Forelimb muscle (tissue), 1 donor: ENCODE measurements at regions not wholly inside any gene's neighbourhood (a gene's known extent, or its start where the extent isn't known, plus 50 kb on each side); places are given as distances from the start of the nearest gene placed in this dataset.

ENCODE experiments used
- DNase-seq: peaks from one replicate; pipeline ENCODE4 v3.0.0-alpha.2; 2013; ENCODE audit warnings: low read depth

GRCh38 chr18:71523483-71524435 is 1020.4 kb downstream of the CBLN2 start:
- DNase-seq, result no peak

DNA sequence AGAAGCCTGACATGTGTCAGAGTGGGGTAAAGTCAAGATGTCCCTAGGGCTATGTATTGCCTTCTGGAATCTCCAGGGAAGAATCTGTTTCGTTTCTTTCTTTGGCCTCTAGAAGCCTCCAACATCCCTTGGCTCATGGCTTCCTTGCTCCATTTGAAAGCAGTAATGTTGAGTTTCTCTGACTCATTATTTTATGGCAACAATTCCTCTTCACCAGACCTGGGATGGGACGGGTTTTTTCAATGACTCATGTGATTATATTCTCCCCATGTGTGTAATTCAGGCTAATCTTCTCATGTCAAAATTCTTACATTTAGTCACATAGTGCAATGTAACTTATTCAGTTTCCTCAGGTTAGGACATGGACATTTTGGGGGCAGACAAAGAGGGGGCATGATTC is 1038.6 kb downstream of the CBLN2 start:
- DNase-seq, result no peak

- no peak for DNase-seq
Measured at GRCh38 chr18:71503222-71503621, 1040.9 kb downstream of the CBLN2 start.

GRCh38 chr18:71485611-71486010 is 1058.5 kb downstream of the CBLN2 start:
- DNase-seq, result no peak

GRCh38 chr18:71471963-71472725 is 1072.0 kb downstream of the CBLN2 start:
- no peak for DNase-seq

GRCh38 chr18:71456206-71456605 is 1087.9 kb downstream of the CBLN2 start:
- no peak for DNase-seq

DNA sequence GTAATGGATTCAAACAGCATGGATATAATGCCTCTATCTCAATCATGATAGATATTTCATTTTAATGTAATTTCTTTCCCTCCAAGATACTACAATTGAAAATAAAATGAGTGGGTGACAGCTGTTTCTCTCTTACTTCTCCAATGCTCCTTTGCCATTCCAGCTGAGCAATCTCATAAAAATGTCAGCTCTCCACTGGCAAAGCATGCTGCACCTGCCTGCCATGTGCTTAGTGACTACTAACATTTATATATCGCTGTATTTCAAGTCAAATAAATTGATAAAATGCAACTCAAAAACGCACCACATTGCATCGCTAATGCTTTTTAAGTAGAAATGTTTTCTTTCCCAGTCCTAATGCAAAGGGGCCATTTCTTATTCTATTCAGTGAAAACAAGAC is 1093.9 kb downstream of the CBLN2 start:
- no peak for DNase-seq

DNA sequence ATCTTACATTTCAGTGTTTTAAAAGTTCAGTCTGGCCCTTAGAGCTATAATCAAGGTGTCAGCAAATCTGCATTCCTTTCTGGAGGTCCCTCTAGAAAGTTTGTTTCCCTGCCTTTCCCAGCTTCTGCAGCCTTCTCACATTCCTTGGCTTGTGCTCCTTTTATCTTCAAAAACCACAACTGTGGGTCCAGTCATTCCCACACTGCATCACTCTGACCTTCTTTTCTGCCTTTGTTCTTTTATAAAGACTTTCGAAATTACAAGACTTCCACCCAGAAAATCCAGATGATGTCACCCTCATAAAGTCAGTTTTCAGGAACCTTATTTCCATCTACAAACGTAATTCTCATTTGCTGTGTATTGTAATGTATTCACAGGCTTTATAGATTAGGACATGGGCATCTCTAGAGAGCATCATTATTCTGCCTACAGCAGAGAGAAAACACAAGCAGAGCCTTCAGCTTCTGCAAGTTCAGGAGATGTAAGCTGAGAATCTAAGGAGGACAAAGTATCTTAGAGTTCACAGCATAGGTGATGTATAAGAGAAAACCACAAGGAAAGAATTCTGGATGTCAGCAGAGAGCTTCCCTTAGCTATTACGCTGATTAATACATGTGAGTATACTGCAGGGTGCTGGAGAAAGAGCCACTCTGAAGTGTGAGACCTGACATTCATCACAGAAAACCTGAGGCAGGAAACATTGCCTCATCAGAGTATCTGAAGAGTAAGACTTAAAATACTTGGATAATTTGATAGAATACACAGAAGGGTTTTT is 1100.2 kb downstream of the CBLN2 start:
- no peak for DNase-seq

DNA sequence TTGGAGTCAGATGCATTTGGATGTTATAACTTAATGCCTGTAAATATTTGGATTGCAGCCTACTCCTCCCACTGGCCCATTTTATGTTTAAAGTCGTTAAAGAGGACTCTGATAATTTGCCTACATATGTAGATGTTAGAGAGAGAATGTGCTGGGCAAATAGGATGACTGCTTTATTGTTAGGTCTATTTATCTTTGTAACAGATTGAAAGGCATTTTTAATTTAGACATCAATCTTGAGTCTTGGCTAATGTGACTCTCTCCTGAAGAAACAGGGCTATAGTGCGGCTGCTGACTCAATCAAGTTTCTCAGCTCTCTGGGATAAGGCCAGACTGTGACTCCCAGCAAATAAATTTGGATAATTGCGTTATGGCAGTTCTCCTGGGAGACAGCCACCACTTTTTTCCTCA is 1101.4 kb downstream of the CBLN2 start:
- DNase-seq, result peak; percentile 20

- no peak for DNase-seq
Measured at GRCh38 chr18:71441156-71441555, 1103.0 kb downstream of the CBLN2 start.

DNA sequence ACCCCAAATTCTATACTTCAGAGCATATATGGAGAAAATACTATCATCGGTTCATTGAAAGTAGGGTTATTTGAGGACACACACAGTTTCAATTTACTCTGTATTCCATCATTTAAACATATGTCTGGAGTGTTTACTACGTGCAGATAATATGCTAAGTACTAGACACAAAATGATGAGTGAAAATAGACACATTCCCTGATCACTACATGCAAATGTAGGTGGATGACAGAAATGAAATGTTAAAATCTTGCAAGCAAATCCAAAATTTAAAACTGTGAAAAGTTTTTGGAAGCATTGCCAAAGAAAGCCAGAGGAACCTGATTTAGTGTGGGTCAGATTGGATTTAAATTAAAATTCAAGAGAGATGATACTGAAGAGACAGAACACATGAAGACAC is 1106.6 kb downstream of the CBLN2 start:
- no peak for DNase-seq

- DNase-seq, result no peak
Measured at GRCh38 chr18:71433373-71433772, 1110.8 kb downstream of the CBLN2 start.

DNA sequence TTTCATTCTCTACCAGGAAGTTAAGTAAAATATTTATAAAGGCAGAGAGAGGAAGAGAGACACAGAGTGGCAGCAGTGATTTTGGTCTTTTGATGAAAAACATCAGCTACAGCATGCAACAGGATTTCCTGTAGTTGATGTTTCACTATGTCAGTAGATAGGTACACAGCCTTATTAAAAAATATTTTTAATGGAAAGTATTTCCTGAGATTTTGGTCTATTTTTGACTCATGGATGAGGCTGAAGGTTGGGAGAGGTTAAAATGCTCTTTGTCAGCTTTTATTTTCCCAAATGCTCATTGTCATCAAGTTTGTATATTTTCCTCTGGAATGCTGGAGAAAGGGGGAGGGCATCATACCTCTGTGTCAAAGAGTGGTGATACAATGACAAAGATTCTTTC is 1112.5 kb downstream of the CBLN2 start:
- DNase-seq, result no peak

DNA sequence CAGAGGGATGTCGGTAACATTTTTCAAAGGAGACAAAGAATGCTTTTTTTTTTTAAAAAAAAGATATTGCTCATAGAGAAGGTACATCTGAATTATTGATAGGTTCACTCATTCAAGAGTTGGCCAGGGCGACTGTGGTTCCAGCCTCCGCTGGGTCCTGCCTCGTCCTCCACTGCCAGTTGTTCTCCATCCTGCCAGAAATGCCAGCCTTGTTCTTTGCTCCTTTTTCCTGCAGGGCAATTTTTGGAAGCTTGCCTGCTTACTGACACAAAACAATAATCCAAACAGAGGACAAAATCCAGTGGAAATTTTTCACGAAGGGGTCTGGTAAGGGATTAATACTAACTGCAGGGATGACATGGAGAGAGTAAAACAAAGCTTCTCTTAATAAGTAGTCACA is 1113.0 kb downstream of the CBLN2 start:
- no peak for DNase-seq

DNA sequence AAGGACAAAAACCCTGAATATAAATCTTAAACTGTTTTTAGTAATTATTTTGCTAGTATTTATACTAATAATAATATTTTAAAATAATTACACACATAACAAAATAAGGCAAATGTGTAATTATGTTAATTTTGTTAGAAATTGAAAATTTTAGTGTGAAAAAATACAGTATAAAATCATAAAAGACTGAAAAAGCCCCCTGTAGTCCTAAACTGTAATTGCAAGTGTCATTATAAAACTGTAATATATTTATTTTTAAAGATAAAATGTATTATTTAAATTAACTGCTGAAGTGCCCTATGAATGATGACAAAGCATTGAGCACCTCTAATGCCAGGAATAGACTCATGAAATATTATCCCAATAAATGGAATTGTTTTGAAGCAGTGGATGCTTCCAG is 1117.7 kb downstream of the CBLN2 start:
- no peak for DNase-seq

- no peak for DNase-seq
Measured at GRCh38 chr18:71405169-71405809, 1116.4 kb downstream of the SOCS6 start.

DNA sequence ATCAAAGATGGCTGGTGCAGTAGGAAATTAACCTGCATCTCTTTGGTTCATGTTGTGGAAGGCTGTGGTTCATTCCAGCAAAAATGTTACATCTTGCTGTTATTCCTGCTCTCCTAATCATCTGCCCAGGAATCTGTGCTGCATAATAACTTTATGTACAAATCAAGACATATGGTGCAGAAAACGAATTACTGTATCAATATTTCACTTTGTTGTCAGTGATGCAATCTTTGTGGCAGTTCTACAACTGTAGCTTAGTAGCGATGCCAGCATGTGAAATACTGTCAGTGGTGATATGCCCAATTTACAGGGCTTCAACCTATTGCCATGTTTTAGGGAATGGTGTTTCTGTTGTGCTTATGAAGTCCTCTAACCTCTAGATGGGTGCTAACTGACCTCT is 1114.7 kb downstream of the SOCS6 start:
- DNase-seq, result no peak

DNA sequence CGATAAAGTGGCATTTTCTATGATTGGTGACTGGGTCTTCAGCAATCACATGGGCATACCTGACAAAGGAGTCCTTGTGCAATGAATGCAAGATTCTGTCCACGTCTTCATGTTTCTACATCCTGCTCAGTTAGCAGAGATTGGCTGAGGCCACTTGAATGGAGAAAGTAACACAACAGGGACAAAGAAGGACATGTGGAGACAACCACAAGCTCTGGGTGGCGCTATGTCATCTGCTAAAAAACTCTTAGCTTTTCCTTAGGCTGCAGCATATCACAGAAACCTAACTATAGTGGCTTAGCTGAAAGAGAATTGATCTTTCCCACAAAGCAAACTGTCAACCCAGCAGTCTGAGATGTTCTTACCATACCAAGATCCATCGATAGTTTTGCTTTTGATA is 1109.7 kb downstream of the SOCS6 start:
- no peak for DNase-seq

DNA sequence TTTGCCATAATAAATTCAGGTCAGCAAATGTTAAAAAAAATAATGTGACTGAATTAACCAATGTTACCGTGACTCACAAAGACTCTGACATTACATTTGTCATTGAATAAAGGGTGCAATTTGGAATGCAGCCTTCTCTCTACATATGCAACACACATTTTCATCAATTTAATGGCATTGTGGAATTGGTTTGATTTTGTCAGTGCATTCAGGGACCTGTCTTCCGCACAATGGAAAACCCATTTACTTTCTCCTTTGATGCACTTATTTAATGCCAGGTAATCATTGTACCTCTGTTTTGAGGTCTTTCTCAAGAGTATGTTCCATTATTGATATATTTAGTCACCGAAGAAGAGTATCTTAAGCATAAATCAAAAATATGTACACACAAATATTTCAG is 1099.3 kb downstream of the SOCS6 start:
- DNase-seq, result no peak

DNA sequence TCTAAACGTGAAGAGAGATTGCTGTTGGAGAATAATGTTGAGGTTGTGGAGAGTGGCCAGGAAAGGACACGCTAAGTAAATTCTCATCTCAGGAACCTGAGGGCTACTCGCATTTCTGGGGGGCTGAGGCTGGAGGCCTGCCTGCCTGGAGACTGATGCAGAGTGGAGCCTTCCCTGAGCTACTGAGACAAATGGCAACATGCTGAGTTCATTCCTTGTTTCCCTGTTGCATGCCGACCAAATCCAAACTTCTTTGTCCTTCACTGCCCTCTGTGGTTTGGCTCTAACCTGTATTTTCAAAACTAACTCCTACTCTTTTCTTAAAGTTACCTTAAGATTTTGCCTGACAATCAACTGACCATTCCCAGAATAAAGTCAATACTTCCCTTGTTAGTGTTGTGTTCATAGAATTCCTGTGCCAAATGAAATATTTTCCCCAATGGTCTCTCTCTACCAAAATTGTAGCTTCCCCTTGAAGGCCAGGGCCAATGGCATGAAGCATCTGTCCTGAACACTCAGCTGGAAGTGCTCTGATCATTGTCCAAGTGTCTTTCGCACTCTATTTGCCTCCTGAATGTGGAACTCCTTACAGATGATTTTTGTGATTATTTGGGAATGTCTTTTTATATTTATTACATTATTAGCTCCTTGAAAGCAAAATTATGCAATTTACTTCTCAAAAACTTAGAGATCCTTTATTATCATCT is 1085.6 kb downstream of the SOCS6 start:
- no peak for DNase-seq
